Lung (tissue), 11 donors: ENCODE measurements at regions not wholly inside any gene's neighbourhood (a gene's known extent, or its start where the extent isn't known, plus 50 kb on each side); places are given as distances from the start of the nearest gene placed in this dataset.

Experiments
- ATAC-seq: fragments of 200-7000 bp; cut with Tn5 transposase; one replicate; pipeline ENCODE4 v1.9.1; 2020; ENCODE audit warnings: moderate number of reproducible peaks; ENCODE audit not compliant: insufficient read depth, low FRiP score
- DNase-seq, 3 donors: peaks; one replicate each; pipeline ENCODE4 v3.0.0-alpha.2; 2013 to 2017
- H3K27ac ChIP-seq, 2 donors: one replicate each; pipeline ENCODE4 v1.5.1; 2013; ENCODE audit warnings: mild to moderate bottlenecking in 2 of 2, moderate library complexity in 2 of 2, control low read depth in 1 of 2, inconsistent platforms in 1 of 2, low read depth in 1 of 2, low read length in 1 of 2
- H3K27me3 ChIP-seq, 3 donors: one replicate each; pipeline ENCODE4 v1.5.1; 2013; ENCODE audit warnings: low read length in 2 of 3; ENCODE audit not compliant: control insufficient read depth in 3 of 3, insufficient read depth in 3 of 3
- H3K36me3 ChIP-seq, 4 donors: one replicate each; pipeline ENCODE4 v1.5.1; 2013; ENCODE audit warnings: low read length in 4 of 4, mild to moderate bottlenecking in 1 of 4, moderate library complexity in 1 of 4; ENCODE audit not compliant: control insufficient read depth in 4 of 4, insufficient read depth in 4 of 4
- H3K4me1 ChIP-seq, 5 donors: one replicate each; pipeline ENCODE4 v1.5.1; 2013; ENCODE audit warnings: low read length in 5 of 5, mild to moderate bottlenecking in 2 of 5, moderate library complexity in 1 of 5; ENCODE audit not compliant: control insufficient read depth in 5 of 5, insufficient read depth in 5 of 5
- H3K4me3 ChIP-seq: one replicate; pipeline ENCODE4 v1.5.1; 2013; ENCODE audit warnings: mild to moderate bottlenecking, control low read depth, moderate library complexity
- H3K9ac ChIP-seq, 2 donors: one replicate each; pipeline ENCODE4 v1.5.1; 2013; ENCODE audit warnings: low read length in 2 of 2, control low read depth in 1 of 2; ENCODE audit not compliant: insufficient read depth in 1 of 2
- H3K9me3 ChIP-seq, 4 donors: one replicate each; pipeline ENCODE4 v1.5.1; 2013; ENCODE audit warnings: low read length in 3 of 4, mild to moderate bottlenecking in 1 of 4, moderate library complexity in 1 of 4; ENCODE audit not compliant: control insufficient read depth in 4 of 4, insufficient read depth in 3 of 4
- WGBS, 2 donors: extraction: QIAGEN DNeasy Blood & Tissue Kit; methylation state at CpG; one replicate each; pipeline ENCODE4 v1.1.7; 2013; 5-methylcytosine and 5-hydroxymethylcytosine counted together
- TF ChIP-seq, protein P1 (sequence below): IDR thresholded peaks from 2 replicates; pipeline ENCODE4 v1.5.1; 2012; ENCODE audit warnings: mild to moderate bottlenecking; ENCODE audit errors: control extremely low read depth, extremely low read depth
- donor health status: control.
- donor health status: control.
- donor health status: Bipolar disorder and iron deficiency.
- donor health status: healthy.
- donor health status: DM: yes; HTN: yes; CAD: no.

DNA sequence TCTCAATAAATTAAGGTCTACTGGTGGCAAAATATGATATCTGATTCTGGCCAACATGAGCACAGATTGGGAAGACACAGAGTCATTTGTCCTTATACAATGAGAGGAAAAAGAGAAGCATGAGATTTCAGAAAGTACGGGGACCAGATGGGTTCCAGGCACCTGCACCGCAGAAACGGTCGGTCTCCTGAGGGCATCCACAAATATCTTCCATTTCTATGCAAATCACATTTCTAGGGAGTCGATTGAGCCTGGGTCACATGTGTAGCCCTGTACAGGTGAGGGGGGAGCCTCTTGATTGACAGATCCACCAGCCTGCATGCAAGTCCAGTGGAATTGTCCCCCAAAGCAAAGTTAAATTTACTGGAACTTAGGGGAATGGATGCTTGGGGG is 415.6 kb downstream of the NPHP4 start:
- Histone ChIP-seq H3K36me3 (no peaks in the 10 kb centered on the region), H3K9me3 (peaks cover 0 to 2% (median 0%) of the 10 kb centered on the region in 4 donors), H3K27ac (no peak overlapping the region), H3K4me3 (no peak overlapping the region), H3K27me3 (peaks cover 0 to 6% (median 0%) of the 10 kb centered on the region in 3 donors), H3K4me1 (no peaks in the 10 kb centered on the region), H3K9ac (no peak overlapping the region)
- DNase-seq, result no peak
- TF ChIP-seq, protein P1, sequence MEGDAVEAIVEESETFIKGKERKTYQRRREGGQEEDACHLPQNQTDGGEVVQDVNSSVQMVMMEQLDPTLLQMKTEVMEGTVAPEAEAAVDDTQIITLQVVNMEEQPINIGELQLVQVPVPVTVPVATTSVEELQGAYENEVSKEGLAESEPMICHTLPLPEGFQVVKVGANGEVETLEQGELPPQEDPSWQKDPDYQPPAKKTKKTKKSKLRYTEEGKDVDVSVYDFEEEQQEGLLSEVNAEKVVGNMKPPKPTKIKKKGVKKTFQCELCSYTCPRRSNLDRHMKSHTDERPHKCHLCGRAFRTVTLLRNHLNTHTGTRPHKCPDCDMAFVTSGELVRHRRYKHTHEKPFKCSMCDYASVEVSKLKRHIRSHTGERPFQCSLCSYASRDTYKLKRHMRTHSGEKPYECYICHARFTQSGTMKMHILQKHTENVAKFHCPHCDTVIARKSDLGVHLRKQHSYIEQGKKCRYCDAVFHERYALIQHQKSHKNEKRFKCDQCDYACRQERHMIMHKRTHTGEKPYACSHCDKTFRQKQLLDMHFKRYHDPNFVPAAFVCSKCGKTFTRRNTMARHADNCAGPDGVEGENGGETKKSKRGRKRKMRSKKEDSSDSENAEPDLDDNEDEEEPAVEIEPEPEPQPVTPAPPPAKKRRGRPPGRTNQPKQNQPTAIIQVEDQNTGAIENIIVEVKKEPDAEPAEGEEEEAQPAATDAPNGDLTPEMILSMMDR, result no peak
- ATAC-seq, result no peak
- 84 to 88% methylated on average over 5 of the region's 5 CpGs for WGBS, 2 donors

DNA sequence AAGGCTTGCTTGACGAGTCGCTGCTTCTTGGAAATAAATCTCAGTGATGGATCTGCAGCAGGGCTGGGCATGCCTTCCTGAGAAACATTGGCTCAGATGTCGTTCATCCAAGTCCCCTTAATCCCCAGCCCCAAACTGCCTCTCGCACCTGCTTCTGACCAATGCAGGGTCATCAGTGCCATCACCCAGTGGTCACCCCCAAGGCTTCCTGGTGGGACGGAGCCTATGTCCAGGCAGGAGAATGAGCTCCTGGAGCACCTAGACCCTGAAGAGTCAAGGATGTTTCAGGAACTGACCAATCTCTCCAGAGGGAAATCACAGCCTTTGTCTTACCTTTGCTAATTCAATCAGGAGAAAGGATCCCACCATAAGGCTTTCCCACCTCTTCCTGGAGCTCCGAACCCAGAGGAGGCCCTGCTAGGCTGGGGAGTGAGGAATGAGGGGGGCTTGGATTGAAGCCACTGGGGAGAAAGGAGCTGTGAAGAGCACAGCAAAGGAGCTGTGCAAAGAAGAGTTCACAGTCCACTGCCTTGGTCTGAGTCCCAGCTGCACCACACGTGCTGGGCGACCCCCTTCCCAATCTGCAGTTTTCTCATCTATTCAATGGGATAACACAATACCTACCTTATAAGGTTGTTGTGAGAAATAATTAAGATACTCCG is 416.1 kb downstream of the NPHP4 start:
- 76 to 78% methylated on average over 9 of the region's 9 CpGs for WGBS, 2 donors
- Histone ChIP-seq H3K4me1 (no peaks in the 10 kb centered on the region), H3K36me3 (no peaks in the 10 kb centered on the region), H3K27me3 (peaks cover 0 to 6% (median 0%) of the 10 kb centered on the region in 3 donors), H3K4me3 (no peak overlapping the region), H3K9ac (no peak overlapping the region), H3K9me3 (peaks cover 0 to 3% (median 0%) of the 10 kb centered on the region in 4 donors), H3K27ac (no peak overlapping the region)
- TF ChIP-seq, protein P1, result no peak
- no peak for ATAC-seq
- no peak for DNase-seq

DNA sequence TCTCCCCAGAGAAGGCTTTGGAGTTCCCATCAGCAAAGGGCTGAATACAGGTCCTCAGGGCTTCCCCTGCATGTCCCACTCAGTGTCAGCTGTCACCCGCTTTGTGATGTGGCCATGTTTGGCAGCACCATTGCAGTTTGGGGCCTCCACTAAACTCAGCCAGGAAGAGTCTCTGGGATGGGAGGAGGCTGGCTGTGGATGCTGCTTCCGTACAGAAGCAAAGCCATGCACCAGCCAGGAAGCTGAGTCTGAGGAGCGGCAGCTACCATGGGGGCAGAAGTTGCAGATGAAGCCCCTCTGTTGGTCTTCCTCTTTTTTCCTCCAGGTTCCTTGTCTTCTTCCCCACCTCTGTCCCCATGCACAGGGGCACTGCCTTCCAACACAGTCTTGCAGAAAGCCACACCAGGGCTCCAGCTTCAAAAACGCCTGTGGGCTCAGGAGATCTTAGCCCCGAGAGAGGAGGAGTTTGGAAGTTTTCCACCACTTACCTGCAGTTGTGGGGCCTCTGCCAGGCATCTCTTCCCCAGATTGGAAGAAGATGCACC is 416.8 kb downstream of the NPHP4 start:
- 80 to 92% methylated on average over 5 of the region's 5 CpGs for WGBS, 2 donors
- H3K4me1 ChIP-seq, result no peaks in the 10 kb centered on the region
- no peak overlapping the region for H3K4me3 ChIP-seq
- no peaks in the 10 kb centered on the region for H3K36me3 ChIP-seq
- ATAC-seq (no peak), DNase-seq (no peak)
- H3K9me3 ChIP-seq, result peaks cover 0 to 3% (median 0%) of the 10 kb centered on the region in 4 donors
- H3K9ac ChIP-seq, result no peak overlapping the region
- no peak overlapping the region for H3K27ac ChIP-seq
- TF ChIP-seq, protein P1, result no peak
- H3K27me3 ChIP-seq, result peaks cover 0 to 6% (median 0%) of the 10 kb centered on the region in 3 donors
